ENCODE measurements at regions not wholly inside any gene's neighbourhood (a gene's known extent, or its start where the extent isn't known, plus 50 kb on each side); places are given as distances from the start of the nearest gene placed in this dataset.

- no peak for DNase-seq
Measured at GRCh38 chr22:27466778-27467438, 334.6 kb downstream of the MN1 start.

- no peak for DNase-seq
Measured at GRCh38 chr22:27467711-27468110, 333.8 kb downstream of the MN1 start.

GRCh38 chr22:27468712-27469111, 332.8 kb downstream of the MN1 start:
- no peak for DNase-seq

DNA sequence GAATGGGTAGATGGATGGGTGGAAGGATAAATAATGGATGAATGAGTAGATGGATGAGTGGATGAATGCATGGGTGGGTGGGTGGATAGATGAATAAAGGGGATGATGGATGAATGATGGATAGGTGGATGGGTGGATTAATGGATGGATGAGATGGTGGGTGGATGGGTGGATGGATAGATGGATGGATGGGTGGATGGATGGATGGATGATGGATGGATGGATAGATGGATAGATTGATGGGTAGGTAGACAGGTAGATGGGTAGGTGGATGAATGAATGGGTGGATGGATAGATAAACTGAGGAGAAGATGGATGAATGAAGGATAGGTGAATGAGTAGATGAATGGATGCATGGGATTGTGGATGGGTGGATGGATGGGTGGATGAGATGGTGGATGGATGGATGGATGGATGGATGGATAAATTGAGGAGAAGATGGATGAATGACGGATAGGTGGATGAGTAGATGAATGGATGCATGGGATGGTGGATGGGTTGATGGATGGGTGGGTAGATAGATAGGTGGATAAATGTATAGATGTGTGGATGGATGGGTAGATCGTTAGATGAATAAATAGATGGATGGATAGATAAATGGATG, 331.3 kb downstream of the MN1 start:
- no peak for DNase-seq

DNA sequence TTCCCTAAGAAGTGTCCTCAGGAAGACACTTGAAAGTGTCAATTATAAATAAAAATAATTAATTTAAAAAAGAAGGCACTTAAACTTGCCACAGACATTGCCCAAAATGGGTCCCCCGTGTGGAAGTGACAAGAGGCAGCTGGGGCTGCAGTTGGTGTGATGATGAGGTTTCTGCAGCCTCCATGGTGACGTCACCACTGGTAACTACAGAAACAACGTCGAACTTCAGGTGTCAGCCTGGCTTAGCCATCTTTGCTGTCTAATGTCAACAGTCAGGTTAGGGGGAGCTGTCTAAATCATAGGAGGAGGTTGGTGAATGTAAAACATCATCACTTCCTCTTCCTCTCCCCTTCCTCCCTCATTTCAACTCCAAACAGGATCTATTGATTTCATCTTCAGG, 328.6 kb downstream of the MN1 start:
- DNase-seq, result no peak

- no peak for DNase-seq
Measured at GRCh38 chr22:27473533-27473932, 328.0 kb downstream of the MN1 start.

DNA sequence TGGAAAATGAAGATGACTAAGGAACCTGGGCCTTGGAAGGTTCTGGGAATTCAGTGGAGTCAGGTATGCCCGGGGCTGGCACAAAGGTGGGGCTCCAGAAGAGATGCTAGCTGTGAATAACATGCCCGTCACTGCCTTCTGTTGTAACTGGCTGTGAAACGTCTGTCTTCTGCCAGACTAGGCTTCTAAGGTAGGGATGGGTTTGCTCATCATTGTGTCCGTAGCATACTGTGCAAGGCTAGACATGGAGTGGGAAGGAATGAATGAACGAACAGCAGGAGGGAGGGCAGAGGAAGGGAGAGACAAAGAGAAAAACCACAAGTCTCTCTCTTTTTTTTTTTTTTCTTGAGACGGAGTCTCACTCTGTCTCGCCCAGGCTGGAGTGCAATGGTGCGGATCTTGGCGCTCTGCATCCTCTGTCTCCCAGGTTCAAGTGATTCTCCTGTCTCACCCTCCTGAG, 327.4 kb downstream of the MN1 start:
- DNase-seq, result no peak

DNA sequence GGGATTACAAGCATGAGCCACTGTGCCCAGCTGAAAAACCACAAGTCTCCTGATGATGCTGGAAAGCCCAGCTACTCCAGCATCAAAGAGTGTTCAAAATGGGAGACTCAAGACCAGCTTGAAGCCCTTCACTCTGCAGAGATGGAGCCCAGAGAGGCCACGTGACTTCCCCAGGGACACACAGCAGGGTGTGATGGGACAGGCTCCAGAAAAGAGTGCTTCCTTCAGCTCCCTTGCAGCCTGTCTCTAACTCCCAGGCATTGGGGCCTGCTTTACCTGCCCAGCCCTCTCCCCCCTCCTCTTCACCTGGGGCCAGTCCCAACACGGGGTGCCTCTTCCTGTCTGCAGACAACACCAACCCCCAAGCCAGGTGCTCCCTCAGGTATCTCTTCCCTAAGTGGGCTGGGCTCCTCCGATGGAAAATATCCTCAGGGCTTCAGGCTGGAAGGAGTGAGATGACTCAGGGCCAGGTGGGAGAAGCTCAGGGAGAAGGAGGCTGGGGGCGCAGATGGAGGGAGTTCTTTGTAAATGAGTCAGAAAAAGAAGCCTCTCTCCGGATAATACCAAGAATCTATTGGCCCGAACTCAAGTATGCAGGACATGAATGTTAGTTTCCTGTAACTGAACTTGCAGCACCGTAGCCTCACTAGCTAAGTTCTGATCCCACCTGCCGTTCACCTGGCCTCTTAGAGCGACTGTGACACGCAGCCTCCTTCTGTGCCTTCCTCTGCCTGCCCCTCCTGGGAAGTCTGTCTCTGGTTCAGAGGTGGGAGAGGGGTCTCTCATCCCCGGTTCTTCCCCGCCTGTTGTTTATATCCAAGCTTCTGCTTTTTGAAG, 326.6 kb downstream of the MN1 start:
- no peak for DNase-seq

GRCh38 chr22:27475548-27475897, 326.0 kb downstream of the MN1 start:
- DNase-seq, result no peak

DNA sequence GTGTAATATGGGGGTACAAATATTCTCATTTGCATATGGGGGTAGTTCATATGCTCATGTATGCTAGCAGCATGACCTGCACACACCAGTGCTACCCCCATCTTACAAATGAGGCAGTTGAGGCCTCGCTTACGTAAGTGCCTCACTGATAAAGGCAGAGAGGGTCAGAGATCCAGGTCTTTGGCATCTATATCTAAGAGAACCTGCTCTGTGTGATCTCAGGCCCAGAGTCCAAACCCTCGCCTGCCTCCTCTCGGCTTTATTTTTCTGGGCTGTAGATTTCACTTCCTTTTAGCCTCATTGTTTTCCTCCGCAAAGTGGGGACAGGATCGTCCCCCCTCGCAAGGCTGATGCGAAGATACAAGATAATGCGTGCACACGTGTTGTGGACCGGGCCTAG, 325.2 kb downstream of the MN1 start:
- DNase-seq, result no peak

- DNase-seq, result no peak
Measured at GRCh38 chr22:27476729-27477128, 324.8 kb downstream of the MN1 start.

DNA sequence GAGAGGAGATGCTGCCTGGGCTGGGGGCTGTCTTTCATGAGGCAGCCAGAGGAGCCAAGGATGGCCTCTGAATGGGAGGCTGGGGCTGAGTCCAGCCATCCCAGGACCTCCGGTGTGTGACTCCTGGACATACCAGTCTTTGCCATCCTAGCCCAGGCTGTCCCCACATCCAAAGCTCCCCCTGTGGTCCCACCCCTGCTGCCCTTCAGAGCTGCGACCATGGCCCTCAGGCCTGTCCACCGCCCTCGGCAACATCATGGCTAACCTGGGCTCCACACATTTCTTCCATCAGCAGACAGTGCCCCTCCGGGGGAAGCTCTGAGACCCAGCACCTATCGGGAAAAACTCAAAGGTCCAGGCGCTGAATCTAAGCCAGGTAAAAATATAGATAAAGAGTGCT, 324.4 kb downstream of the MN1 start:
- no peak for DNase-seq

DNA sequence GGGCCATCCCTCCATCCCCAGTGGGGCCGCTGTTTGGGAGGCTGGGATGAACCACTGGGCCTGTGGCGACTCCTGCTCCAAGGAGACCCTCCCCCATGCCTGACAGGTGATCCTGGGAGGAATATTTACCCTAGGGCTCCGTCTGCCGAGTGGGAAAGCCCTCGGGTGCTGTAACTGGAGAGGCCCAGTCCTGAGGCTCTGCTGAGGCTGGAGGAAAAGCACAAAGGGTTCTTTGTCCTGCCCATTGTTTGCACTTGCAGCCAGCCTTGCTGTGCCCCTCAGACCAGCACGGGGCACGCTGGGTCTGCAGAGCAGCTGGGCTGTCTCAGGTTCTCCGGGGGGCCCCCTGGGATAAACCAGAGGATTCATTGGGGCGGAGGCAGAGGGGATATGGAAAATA, 321.1 kb downstream of the MN1 start:
- no peak for DNase-seq

DNA sequence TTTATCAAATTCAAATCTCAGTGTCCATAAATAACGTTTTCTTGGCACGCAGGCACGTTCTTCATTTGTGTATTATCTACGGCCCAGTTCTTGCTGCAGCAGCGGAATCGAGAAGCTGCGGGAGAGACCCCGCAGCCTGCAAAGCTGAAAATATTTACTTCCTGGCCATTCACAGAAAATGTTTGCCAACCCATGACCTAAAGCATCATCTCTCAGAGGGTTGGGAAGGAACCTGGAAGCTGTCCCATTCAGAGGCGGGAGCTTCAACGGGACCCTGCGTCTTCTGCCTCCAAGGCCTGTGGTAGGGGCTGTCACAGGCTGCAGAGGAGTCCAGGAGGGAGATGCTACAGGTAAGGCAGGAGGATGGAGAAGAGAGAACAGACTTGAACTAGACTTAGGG, 319.2 kb downstream of the MN1 start:
- DNase-seq, result no peak

DNA sequence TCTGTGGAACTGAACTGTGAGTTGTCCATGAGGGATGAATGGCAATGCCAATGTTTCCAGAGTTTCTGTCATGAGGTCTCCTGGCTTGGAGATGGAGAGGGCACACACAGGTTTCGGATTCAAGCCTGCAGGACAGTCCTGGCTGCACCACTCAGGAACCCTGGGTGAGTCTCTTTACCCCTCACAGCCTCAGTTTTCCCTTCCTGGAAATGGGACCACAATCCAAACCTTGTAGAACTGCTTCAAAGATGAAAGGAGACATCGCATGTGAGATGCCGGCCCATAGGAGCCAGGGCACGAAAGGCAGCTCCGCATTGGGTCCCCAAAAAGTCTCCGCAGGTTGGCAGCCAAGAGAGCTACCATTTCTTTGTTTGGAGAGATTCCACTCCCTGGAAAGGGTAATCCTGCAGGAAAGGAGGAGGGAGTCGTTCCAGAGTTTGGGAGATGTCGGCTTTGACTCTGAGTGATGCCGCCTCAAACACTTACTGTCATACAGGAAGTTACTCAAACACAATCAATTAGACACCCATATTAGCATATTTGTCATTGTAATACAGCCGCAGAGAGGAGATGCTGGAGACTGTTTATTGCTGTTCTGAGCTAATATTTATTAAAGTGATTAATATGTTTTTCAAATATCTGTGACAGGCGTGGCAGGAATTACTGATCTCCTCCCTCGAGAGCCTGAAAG, 318.3 kb downstream of the MN1 start:
- no peak for DNase-seq

- DNase-seq, result no peak
Measured at GRCh38 chr22:27485842-27486241, 315.7 kb downstream of the MN1 start.

DNA sequence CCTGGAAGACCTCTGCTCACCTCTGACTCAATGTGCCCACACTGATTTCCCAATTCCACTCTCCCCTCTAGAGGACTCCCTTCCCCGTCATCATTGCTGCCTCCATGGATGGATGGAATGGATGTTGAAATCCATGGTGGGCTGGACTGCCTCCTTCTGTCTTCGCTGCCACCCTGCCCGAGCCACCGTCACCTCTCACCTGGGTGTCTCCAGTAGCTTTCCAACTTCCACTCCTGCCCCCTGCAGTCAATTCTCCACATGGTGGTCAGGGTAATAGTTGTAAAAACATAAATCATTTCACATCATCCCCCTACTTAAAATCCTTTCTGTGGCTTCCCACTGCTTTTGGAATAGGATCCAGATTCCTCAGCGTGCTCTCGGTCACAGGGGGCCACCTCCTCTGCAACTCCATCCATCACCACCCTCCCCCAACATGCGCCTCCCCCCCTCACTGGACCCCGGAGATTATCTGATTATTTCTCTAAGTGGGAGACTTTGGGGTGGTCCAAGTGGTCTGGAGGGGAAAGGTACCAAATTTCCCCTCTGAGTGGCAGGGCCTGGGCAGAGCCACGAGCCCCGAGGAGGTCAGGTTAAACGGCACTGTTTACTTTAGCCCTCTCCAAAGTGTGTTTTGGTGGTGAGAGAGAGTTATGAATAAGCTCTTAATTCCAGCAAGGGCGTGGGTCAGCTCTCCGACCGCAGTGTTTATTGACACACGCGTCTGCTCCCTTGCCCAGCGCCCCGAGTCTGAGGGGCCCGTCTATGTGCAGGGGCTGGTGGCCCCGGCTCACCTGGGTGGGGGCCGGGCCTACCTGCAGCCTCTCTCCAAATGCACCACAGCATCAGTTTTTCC, 313.7 kb downstream of the MN1 start:
- no peak for DNase-seq

DNA sequence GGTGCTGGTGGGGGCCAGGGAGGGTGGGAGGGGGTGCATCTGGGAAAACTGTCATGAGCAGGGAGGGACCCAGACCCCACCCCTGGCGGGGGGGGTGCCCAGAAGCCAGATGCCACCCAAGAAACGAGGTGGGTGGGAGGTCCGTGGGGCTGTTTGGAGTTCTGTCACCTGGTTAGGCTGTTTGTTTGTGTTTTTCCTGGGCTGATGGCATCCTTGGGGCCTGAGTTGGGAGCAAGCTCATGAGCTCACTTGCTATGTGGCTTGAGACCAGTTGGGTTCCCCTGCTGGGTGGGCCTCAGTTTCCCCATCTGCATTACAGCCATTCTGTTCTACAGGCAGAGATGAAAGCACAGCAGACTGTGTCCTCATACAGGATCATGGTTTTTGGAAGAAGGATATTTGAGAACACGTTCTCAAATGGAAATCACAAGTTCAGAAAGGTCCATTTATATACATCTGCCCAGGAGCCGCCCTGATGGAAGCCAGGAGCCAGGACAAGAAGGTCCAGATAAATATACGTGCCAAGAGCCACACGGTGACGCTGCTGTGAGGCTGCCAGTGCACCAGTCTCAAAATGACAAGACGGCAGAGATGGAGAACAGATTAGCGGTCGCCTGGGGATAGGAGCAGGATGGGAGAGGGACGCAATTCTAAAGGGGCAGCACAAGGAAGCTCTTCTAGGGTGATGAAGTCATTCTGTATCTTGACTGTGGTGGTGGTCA, 312.9 kb downstream of the MN1 start:
- no peak for DNase-seq

- DNase-seq, result no peak
Measured at GRCh38 chr22:27489178-27489675, 312.3 kb downstream of the MN1 start.

GRCh38 chr22:27490080-27490479, 311.5 kb downstream of the MN1 start:
- DNase-seq, result no peak

DNA sequence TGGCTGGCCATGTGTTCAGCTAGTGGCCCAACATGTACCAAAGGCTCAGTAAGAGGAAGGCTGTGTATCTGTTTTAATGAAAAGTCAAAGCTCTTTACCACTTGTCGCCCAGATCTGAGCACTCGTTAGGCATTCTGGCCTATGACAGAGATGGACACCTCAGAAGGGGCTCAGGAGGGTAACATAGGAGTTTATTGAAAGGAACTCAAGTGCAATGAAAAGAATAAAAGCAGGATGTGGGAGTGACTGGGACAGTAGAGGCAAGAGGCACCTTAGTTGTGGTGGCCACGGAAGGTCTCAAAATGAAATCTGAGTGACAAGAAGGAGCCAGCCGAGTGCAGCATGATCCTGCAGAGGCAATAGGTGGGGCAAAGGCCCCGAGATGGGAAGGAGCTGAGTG, 309.7 kb downstream of the MN1 start:
- DNase-seq, result no peak

All from stimulated activated naive CD4-positive, alpha-beta T cell treated with Interleukin-2 at 50 U/mL for 16 hours (primary cell).